K562 (cell line): ENCODE measurements at regions not wholly inside any gene's neighbourhood (a gene's known extent, or its start where the extent isn't known, plus 50 kb on each side); places are given as distances from the start of the nearest gene placed in this dataset.

Source experiments
- ATAC-seq: fragments of 200-7000 bp; cut with Tn5 transposase; 3 replicates; pipeline ENCODE4 v1.9.1; 2020; ENCODE audit warnings: moderate library complexity
- BruUV-seq: library from RNA; stranded (reverse); fragments of 400-500 nt; replicated peaks from 2 replicates; lab custom pipeline; 2021; lab: Mats Ljungman, UMichigan
- CTCF ChIA-PET: fragments of 300-600 bp; formaldehyde crosslinking; extraction: SDS; loops from one replicate; lab custom pipeline; 2021; ENCODE audit warnings: low intra/inter-chr PET ratio; lab: Yijun Ruan, JAX
- POLR2A ChIA-PET: fragments of 300-600, 350-650 bp; sonication (Branson Sonifier 250); formaldehyde crosslinking; extraction: SDS; loops from one replicate; lab custom pipeline; 2021; ENCODE audit warnings: antibody characterized with exemption, inconsistent platforms; lab: Yijun Ruan, JAX
- DNase-seq, 4 experiments: peaks; one replicate each; pipeline versions ENCODE4 v3.0.0 to v3.0.0-alpha.2; 2011 to 2018; ENCODE audit warnings: low spot score in 3 of 4, mixed read lengths in 3 of 4; ENCODE audit errors: extremely low read depth in 1 of 4
- FAIRE-seq: peaks from 2 replicates; lab custom pipeline; 2011; peaks lifted over from hg19 to GRCh38; lab: Jason Lieb, UNC
- H2AFZ ChIP-seq: 2 replicates; pipeline ENCODE4 v1.6.0; 2011; ENCODE audit warnings: low read depth, low read length, control low read depth, inconsistent platforms
- H3K27ac ChIP-seq: fragments of 200-600 bp; 3 replicates; pipeline ENCODE4 v1.8.0; 2011; ENCODE audit warnings: low read depth, mild to moderate bottlenecking, control low read depth, inconsistent platforms, low read length, moderate library complexity, mixed read lengths; ENCODE audit errors: extremely low read depth
- H3K27me3 ChIP-seq, 2 experiments: fragments of 300-600 bp in 1 of 2; 2 replicates in 1 of 2; 3 replicates in 1 of 2; pipeline versions ENCODE4 v1.6.0 to v1.8.0; 2011; ENCODE audit warnings: inconsistent platforms in 2 of 2, low read length in 2 of 2, mild to moderate bottlenecking in 1 of 2, mixed read lengths in 1 of 2, moderate library complexity in 1 of 2; ENCODE audit not compliant: control insufficient read depth in 2 of 2, insufficient read depth in 2 of 2
- H3K36me3 ChIP-seq: fragments of 300-600 bp; 3 replicates; pipeline ENCODE4 v1.8.0; 2011; ENCODE audit warnings: mild to moderate bottlenecking, low read length, inconsistent platforms; ENCODE audit not compliant: control insufficient read depth, insufficient read depth
- H3K4me1 ChIP-seq, 2 experiments: fragments of 200-600 bp in 1 of 2; replicated peaks in 1 of 2; 2 replicates in 1 of 2; 3 replicates in 1 of 2; pipeline versions ENCODE4 v1.5.1 to v1.8.0; 2011; ENCODE audit warnings: inconsistent platforms in 2 of 2, low read length in 2 of 2, mild to moderate bottlenecking in 1 of 2, mixed read lengths in 1 of 2, moderate library complexity in 1 of 2; ENCODE audit not compliant: control insufficient read depth in 2 of 2, insufficient read depth in 2 of 2
- H3K4me2 ChIP-seq: 2 replicates; pipeline ENCODE4 v1.6.1; 2011; ENCODE audit warnings: low read length, control low read depth, inconsistent platforms, mixed read lengths; ENCODE audit not compliant: insufficient read depth
- H3K4me3 ChIP-seq: fragments of 200-600 bp; sonication (generic), shearing (Covaris generic); 2 replicates; pipeline ENCODE4 v1.5.1; 2016; ENCODE audit warnings: control low read depth, inconsistent platforms
- H3K79me2 ChIP-seq: fragments of 200-600 bp; 3 replicates; pipeline ENCODE4 v1.8.0; 2011; ENCODE audit warnings: low read length, inconsistent platforms; ENCODE audit not compliant: control insufficient read depth, insufficient read depth
- H3K9ac ChIP-seq, 2 experiments: 2 replicates each; pipeline versions ENCODE4 v1.6.0 to v1.6.1; 2011; ENCODE audit warnings: low read depth in 2 of 2, low read length in 2 of 2, control low read depth in 1 of 2, inconsistent platforms in 1 of 2, mild to moderate bottlenecking in 1 of 2, mixed read lengths in 1 of 2; ENCODE audit not compliant: insufficient read depth in 1 of 2
- H3K9me1 ChIP-seq: one replicate; pipeline ENCODE4 v1.6.0; 2011; ENCODE audit warnings: inconsistent platforms, mild to moderate bottlenecking, low read length, moderate library complexity; ENCODE audit not compliant: control insufficient read depth, insufficient read depth
- H3K9me3 ChIP-seq: replicated peaks from 2 replicates; pipeline ENCODE4 v1.5.1; 2011; ENCODE audit warnings: low read depth, low read length, inconsistent platforms; ENCODE audit not compliant: control insufficient read depth, insufficient read depth
- H4K20me1 ChIP-seq: replicated peaks from 2 replicates; pipeline ENCODE4 v1.6.1; 2011; ENCODE audit warnings: low read length, inconsistent platforms, mixed read lengths; ENCODE audit not compliant: control insufficient read depth, insufficient read depth
- BCOR ChIP-seq: fragments of 450-650 bp; IDR thresholded peaks from 2 replicates; pipeline ENCODE4 v1.6.1; 2016
- FOSL1 ChIP-seq: fragments of 200-800 bp; sonication (Bioruptor generic); conservative IDR thresholded peaks from 2 replicates; pipeline ENCODE4 v1.6.1; 2016; ENCODE audit warnings: missing genetic modification characterization, missing compliant biosample characterization
- HMG20B ChIP-seq: fragments of 250-450 bp; sonication (Bioruptor Pico); IDR thresholded peaks from 2 replicates; pipeline ENCODE4 v1.5.0; 2021; ENCODE audit warnings: mild to moderate bottlenecking
- SREBF2 ChIP-seq: sonication (generic); formaldehyde crosslinking; IDR thresholded peaks from 2 replicates; pipeline ENCODE4 v1.4.0; 2020; ENCODE audit warnings: mild to moderate bottlenecking, missing genetic modification reagents
- TEAD1 ChIP-seq, 2 experiments: fragments of 450-650 bp in 1 of 2; sonication (generic) in 1 of 2; formaldehyde crosslinking; IDR thresholded peaks; 2 replicates each; pipeline versions ENCODE4 v1.4.0 to v1.8.0; 2020 to 2022; ENCODE audit warnings: mild to moderate bottlenecking in 2 of 2, missing genetic modification reagents in 1 of 2
- WGBS: fragments of 100-300 bp; shearing (Covaris generic); methylation state at CpG from one replicate; pipeline ENCODE4 v1.1.6; 2016; ENCODE audit warnings: low coverage, mixed read lengths; ENCODE audit not compliant: insufficient coverage; ENCODE audit errors: missing lambda C conversion rate; 5-methylcytosine and 5-hydroxymethylcytosine counted together
- in situ Hi-C: fragments of 300-500 bp; cut with MboI; formaldehyde crosslinking; loops from 4 replicates; pipeline ENCODE4 v1.15.0; 2018; ENCODE audit warnings: inconsistent platforms, mixed read lengths
- intact Hi-C: fragments of 100-400 bp; cut with micrococcal nuclease; formaldehyde crosslinking; loops from 2 replicates; pipeline ENCODE4 v1.14.2; 2022
- TF ChIP-seq, protein P1 (sequence below), 2 experiments: fragments of 450-650 bp in 1 of 2; sonication (generic) in 1 of 2; formaldehyde crosslinking in 1 of 2; IDR thresholded peaks in 1 of 2; conservative IDR thresholded peaks in 1 of 2; 2 replicates each; pipeline versions ENCODE4 v1.6.1 to v1.8.1; 2016 to 2023; ENCODE audit warnings: mild to moderate bottlenecking in 2 of 2, moderate library complexity in 2 of 2, inconsistent platforms in 1 of 2, missing genetic modification reagents in 1 of 2
- TF ChIP-seq, protein P2 (sequence below): sonication (generic); formaldehyde crosslinking; IDR thresholded peaks from 2 replicates; pipeline ENCODE4 v1.8.1; 2023; ENCODE audit warnings: mild to moderate bottlenecking, missing genetic modification reagents
- TF ChIP-seq, protein P3 (sequence below), 2 experiments: fragments of 250-450 bp in 1 of 2; fragments of 450-650 bp in 1 of 2; sonication (Bioruptor Pico) in 1 of 2; IDR thresholded peaks; 2 replicates each; pipeline versions ENCODE4 v1.6.1 to v1.8.0; 2016 to 2021; ENCODE audit warnings: mild to moderate bottlenecking in 2 of 2, moderate library complexity in 2 of 2, missing compliant biosample characterization in 1 of 2, missing genetic modification characterization in 1 of 2
- TF ChIP-seq, protein P4 (sequence below): fragments of 450-650 bp; conservative IDR thresholded peaks from 2 replicates; pipeline ENCODE4 v1.6.1; 2016; ENCODE audit warnings: missing genetic modification characterization, low read depth, mild to moderate bottlenecking, missing compliant biosample characterization, moderate library complexity
- TF ChIP-seq, protein P5 (sequence below): fragments of 250-450 bp; sonication (Bioruptor Pico); IDR thresholded peaks from 2 replicates; pipeline ENCODE4 v1.5.0; 2020; ENCODE audit warnings: mild to moderate bottlenecking

DNA sequence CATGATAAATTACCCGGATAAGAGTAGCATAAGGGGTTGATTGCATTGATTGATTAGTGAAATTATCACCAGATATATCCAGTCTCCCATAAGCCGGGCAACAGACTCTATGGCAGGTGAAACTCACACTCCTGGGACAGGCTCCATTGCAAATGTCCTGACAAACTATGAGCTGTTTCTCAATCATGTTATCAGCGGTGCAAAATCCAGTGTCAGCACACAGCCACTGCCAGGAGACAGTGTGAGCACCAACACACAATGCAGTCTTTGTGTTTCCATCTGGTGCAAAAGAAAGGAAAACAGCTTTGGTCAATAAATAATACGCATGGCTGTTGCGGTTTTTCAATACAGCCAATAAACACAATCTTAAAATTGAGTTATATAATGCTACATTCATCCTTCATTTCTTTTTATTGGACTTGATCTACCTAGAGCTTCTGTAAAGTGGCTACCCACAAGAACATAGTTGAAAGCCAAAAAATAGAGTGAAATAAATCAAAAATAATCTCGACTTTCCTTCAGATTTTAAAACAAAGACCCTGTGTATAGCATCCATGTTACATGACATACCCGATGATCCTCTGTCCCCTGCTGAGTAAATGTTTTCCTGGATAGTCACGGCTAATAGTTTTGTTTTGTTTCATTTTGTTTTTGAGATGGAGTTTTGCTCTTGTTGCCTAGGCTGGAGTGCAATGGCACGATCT lies 64.3 kb upstream of the AFDN start:
- POLR2A ChIA-PET: interaction anchor here (0.6 kb wide), 1 partner anchor 59 kb away, joined by 3 read pairs; no protein-coding TSS in a partner anchor

More for the DNA sequence above, 64.3 kb upstream of the AFDN start:
- ATAC-seq (no peak), DNase-seq (no peak), FAIRE-seq (peak; percentile 35)
- Histone ChIP-seq H3K9me3 (no peaks in the 10 kb centered on the region), H3K9me1 (peaks cover 4% of the 10 kb centered on the region), H3K4me1 (0 out of 5 replicates have a peak, but pooled peaks cover 0 to 4% of the 10 kb centered on the region in 2 experiments), H3K4me3 (no peak overlapping the region), H2AFZ (no peak overlapping the region), H4K20me1 (peaks cover 22% of the 10 kb centered on the region), H3K27ac (no peak overlapping the region), H3K9ac (no peak overlapping the region), H3K4me2 (no peak overlapping the region), H3K36me3 (no peaks in the 10 kb centered on the region), H3K27me3 (peaks cover 85 to 97% of the 10 kb centered on the region in 2 experiments), H3K79me2 (no peaks in the 10 kb centered on the region)
- BruUV-seq: no TSS peak
- intact Hi-C loops (no loop called here), in situ Hi-C loops (no loop called here)
- TF ChIP-seq BCOR: no peak
- TF ChIP-seq, protein P1, sequence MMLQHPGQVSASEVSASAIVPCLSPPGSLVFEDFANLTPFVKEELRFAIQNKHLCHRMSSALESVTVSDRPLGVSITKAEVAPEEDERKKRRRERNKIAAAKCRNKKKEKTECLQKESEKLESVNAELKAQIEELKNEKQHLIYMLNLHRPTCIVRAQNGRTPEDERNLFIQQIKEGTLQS (IDR thresholded peaks at IDR 0.05): no peak
- TF ChIP-seq, protein P1 (CRISPR knock-in tag; conservative IDR thresholded peaks at IDR 0.05): no peak
- no peak for TF ChIP-seq HMG20B (CRISPR knock-in tag)
- TF ChIP-seq, protein P2, sequence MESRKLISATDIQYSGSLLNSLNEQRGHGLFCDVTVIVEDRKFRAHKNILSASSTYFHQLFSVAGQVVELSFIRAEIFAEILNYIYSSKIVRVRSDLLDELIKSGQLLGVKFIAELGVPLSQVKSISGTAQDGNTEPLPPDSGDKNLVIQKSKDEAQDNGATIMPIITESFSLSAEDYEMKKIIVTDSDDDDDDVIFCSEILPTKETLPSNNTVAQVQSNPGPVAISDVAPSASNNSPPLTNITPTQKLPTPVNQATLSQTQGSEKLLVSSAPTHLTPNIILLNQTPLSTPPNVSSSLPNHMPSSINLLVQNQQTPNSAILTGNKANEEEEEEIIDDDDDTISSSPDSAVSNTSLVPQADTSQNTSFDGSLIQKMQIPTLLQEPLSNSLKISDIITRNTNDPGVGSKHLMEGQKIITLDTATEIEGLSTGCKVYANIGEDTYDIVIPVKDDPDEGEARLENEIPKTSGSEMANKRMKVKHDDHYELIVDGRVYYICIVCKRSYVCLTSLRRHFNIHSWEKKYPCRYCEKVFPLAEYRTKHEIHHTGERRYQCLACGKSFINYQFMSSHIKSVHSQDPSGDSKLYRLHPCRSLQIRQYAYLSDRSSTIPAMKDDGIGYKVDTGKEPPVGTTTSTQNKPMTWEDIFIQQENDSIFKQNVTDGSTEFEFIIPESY: no peak
- TF ChIP-seq, protein P3, sequence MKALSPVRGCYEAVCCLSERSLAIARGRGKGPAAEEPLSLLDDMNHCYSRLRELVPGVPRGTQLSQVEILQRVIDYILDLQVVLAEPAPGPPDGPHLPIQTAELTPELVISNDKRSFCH (CRISPR knock-in tag; IDR thresholded peaks at IDR 0.05): no peak
- TF ChIP-seq, protein P3 (tag; IDR thresholded peaks at IDR 0.05): no peak
- no peak for TF ChIP-seq TEAD1 (CRISPR knock-in tag; IDR thresholded peaks at IDR 0.05)
- TF ChIP-seq SREBF2 (CRISPR knock-in tag): no peak
- TF ChIP-seq, protein P4, sequence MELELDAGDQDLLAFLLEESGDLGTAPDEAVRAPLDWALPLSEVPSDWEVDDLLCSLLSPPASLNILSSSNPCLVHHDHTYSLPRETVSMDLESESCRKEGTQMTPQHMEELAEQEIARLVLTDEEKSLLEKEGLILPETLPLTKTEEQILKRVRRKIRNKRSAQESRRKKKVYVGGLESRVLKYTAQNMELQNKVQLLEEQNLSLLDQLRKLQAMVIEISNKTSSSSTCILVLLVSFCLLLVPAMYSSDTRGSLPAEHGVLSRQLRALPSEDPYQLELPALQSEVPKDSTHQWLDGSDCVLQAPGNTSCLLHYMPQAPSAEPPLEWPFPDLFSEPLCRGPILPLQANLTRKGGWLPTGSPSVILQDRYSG (tag): no peak
- TF ChIP-seq, protein P5, sequence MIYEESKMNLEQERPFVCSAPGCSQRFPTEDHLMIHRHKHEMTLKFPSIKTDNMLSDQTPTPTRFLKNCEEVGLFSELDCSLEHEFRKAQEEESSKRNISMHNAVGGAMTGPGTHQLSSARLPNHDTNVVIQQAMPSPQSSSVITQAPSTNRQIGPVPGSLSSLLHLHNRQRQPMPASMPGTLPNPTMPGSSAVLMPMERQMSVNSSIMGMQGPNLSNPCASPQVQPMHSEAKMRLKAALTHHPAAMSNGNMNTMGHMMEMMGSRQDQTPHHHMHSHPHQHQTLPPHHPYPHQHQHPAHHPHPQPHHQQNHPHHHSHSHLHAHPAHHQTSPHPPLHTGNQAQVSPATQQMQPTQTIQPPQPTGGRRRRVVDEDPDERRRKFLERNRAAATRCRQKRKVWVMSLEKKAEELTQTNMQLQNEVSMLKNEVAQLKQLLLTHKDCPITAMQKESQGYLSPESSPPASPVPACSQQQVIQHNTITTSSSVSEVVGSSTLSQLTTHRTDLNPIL (CRISPR knock-in tag): no peak
- TF ChIP-seq FOSL1: no peak
- CTCF ChIA-PET: no interaction called here
- WGBS: 6% methylated on average over 9 of the region's 9 CpGs
